ENCODE measurements at regions not wholly inside any gene's neighbourhood (a gene's known extent, or its start where the extent isn't known, plus 50 kb on each side); places are given as distances from the start of the nearest gene placed in this dataset.

DNA sequence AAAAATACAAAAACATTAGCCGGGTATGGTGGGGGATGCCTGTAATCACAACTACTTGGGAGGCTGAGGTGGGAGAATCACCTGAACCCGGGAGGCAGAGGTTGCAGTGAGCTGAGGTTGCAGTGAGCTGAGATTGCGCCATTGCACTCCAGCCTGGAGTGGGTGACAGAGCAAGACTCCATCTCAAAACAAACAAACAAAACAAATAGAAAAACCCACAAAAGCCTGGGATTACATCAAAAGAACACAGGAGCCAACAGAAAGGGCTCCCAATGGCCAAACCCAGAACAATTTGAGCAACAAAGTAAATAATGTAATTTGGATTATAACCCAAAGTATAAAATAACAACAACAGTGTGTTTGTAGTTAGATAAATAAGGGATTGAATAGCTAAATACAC is 159.8 kb downstream of the UXS1 start:
- Histone ChIP-seq H3K36me3 (no peaks in the 10 kb centered on the region), H3K4me3 (no peak overlapping the region), H3K27me3 (no peaks in the 10 kb centered on the region), H3K9me3 (no peaks in the 10 kb centered on the region), H3K4me1 (peaks cover 0 to 21% of the 10 kb centered on the region in 2 donors), H3K27ac (no peak overlapping the region)
- DNase-seq (ENCODE audit: low spot score) = no peak
- TF ChIP-seq, protein P1, sequence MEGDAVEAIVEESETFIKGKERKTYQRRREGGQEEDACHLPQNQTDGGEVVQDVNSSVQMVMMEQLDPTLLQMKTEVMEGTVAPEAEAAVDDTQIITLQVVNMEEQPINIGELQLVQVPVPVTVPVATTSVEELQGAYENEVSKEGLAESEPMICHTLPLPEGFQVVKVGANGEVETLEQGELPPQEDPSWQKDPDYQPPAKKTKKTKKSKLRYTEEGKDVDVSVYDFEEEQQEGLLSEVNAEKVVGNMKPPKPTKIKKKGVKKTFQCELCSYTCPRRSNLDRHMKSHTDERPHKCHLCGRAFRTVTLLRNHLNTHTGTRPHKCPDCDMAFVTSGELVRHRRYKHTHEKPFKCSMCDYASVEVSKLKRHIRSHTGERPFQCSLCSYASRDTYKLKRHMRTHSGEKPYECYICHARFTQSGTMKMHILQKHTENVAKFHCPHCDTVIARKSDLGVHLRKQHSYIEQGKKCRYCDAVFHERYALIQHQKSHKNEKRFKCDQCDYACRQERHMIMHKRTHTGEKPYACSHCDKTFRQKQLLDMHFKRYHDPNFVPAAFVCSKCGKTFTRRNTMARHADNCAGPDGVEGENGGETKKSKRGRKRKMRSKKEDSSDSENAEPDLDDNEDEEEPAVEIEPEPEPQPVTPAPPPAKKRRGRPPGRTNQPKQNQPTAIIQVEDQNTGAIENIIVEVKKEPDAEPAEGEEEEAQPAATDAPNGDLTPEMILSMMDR (IDR thresholded peaks at IDR 0.05) = no peak

DNA sequence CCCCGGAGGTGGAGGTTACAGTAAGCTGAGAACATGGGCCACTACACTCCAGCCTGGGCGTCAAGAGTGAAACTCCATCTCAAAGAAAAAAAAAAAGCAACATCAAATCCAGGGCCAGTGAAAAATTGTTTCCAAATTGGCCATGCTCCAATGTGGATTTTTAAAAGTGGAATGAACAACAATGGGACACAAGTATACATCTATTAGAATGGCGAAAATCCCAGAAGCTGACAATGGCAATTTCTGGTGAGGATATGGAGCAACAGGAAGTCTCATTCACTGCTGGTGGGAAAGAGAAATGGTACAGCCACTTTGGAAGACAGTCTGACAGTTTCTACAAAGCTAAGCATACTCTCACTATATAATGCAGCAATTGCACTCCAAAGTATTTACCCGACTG is 161.4 kb downstream of the UXS1 start:
- TF ChIP-seq, protein P1 (IDR thresholded peaks at IDR 0.05) = no peak
- peaks cover 0 to 23% of the 10 kb centered on the region in 2 donors for H3K4me1 ChIP-seq
- no peaks in the 10 kb centered on the region for H3K36me3 ChIP-seq
- H3K27ac ChIP-seq = no peak overlapping the region
- H3K27me3 ChIP-seq = no peaks in the 10 kb centered on the region
- H3K4me3 ChIP-seq = no peak overlapping the region
- H3K9me3 ChIP-seq = no peaks in the 10 kb centered on the region
- DNase-seq (ENCODE audit: low spot score) = no peak

DNA sequence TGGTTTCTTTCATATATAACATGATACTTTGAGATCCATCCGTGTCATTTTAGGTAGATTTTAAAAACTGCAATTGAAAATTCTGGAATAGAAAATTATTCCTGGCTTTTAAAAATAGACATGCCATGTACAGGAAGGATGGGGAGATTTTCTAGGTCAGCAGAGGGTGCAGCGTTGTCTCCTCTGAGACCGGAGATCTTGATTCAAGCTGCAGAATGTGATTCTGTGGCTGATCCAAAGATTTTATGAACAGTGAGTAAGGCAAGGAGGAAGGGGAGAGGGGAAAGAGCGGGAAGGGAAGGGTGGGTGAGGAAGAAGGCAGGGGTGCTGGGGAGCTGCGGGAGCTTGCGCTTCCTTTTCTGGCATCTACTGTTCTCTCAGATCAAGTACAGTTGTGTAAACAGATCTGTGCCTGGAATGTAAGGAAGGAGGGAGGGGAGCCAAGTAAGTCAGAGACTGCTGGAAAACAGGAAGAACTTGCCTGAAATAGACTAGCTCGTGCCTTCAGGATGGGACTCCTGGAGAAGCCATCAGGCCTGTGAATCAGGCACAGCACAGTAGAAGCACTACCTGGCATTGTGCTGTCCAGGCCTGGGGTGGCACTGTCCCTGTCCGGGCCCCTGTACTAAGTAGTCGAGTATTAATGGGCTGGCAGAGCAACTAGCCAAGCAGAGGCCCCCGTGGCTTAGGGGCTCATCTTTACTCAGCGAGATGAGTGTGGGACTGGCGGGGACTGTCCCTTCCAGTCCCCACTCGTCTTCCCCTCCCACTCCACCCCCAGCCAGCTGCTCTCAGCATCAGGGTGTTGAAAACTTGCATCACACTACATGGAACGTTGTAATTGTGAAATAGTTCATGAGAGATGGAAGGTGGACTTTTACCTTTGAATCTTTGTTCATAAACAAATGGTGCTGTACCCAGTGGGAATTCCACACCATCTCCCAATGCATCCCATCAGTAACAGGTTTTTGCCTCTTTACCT is 163.5 kb downstream of the UXS1 start:
- Histone ChIP-seq H3K4me3 (no peak overlapping the region), H3K27ac (peak overlapping the region; percentile 46 to 61), H3K27me3 (no peaks in the 10 kb centered on the region), H3K4me1 (peaks cover 0 to 23% of the 10 kb centered on the region in 2 donors), H3K9me3 (no peaks in the 10 kb centered on the region), H3K36me3 (no peaks in the 10 kb centered on the region)
- TF ChIP-seq, protein P1 (IDR thresholded peaks at IDR 0.05) = no peak
- DNase-seq (ENCODE audit: low spot score) = no peak

DNA sequence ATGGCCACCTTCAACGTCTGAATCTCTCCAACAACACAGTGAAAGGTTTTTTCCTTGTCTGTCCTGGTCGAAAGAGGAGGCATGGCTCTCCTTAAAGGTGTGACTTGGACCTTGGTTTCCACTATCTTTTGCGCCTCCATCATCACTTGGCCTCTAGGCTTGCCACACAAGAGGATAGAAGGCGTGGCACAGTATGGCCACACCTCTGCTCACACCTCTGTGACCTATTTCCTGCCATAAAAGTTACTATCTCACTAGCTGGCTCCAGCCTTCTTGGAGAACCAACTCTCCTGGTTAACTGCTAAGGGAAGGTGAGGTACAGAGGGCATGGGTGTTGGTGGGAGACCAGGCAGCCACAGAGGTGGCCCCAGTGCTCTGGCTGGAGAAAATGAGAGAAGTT is 165.9 kb downstream of the UXS1 start:
- no peak overlapping the region for H3K27ac ChIP-seq
- H3K4me1 ChIP-seq = peaks cover 0 to 23% of the 10 kb centered on the region in 2 donors

DNA sequence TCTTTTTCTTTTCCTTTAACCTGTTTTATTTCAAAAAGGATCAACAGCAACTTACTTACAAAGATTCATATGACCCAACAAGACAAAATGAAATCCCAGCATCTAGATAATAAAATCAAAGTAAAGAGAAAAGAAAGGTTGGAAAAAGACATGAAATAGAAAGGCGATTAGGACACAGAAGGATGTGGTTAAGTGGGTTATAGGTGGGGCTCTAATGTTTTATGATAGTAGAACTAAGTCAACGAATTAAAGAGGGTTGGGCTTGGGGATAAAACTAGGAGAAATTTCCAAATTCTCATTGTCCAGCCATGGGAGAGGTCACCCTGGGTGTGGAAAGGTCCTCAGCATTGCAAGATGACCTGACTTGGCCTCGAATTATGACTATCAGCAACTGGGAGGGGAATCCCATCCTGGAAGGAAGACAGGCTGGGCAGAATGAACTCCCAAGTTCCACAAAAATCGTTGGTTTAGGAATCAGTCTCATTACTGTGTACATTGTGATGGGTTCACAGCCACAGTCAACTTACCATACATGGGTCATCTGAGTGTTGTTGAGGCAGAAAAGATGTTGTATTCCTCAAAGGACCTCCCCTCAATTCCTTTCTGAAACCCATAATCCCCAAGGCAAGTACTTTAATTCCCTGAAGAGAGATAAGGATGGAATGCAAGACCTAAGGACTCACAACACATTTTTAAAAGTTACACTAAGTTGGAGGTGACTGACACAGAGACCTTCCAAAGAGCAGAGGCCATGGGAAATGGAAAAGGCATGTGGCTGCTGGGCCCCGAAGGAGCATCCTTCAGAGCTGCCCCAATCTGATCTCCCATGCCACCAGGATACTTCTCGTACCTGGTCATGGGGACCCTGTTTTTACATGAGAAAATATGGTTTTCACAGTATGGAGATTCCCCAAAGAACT is 167.6 kb downstream of the UXS1 start:
- TF ChIP-seq, protein P1 (IDR thresholded peaks at IDR 0.05) = no peak
- no peak overlapping the region for H3K27ac ChIP-seq
- no peaks in the 10 kb centered on the region for H3K36me3 ChIP-seq
- no peak for DNase-seq (ENCODE audit: low spot score)
- no peaks in the 10 kb centered on the region for H3K9me3 ChIP-seq
- H3K4me1 ChIP-seq = peaks cover 0 to 23% of the 10 kb centered on the region in 2 donors
- no peaks in the 10 kb centered on the region for H3K27me3 ChIP-seq
- H3K4me3 ChIP-seq = no peak overlapping the region

More for the DNA sequence above, 165.9 kb downstream of the UXS1 start:
- DNase-seq (ENCODE audit: low spot score) = no peak
- TF ChIP-seq, protein P1 (IDR thresholded peaks at IDR 0.05) = no peak
- Histone ChIP-seq H3K36me3 (no peaks in the 10 kb centered on the region), H3K27me3 (no peaks in the 10 kb centered on the region), H3K4me3 (no peak overlapping the region), H3K9me3 (no peaks in the 10 kb centered on the region)
